SK-N-SH (cell line): ENCODE measurements at regions not wholly inside any gene's neighbourhood (a gene's known extent, or its start where the extent isn't known, plus 50 kb on each side); places are given as distances from the start of the nearest gene placed in this dataset.

Source experiments
- CTCF ChIA-PET: fragments of 300-600, 350-600 bp; formaldehyde crosslinking; extraction: SDS; loops from one replicate; lab custom pipeline; 2021; lab: Yijun Ruan, JAX
- POLR2A ChIA-PET: fragments of 350-600 bp; sonication (Branson Sonifier 250); formaldehyde crosslinking; extraction: SDS; loops from one replicate; lab custom pipeline; 2020; ENCODE audit warnings: antibody characterized with exemption, inconsistent platforms; lab: Yijun Ruan, JAX
- DNase-seq: peaks from one replicate; pipeline ENCODE4 v3.0.0; 2012
- H2AFZ ChIP-seq: fragments of 200-600 bp; sonication (generic); 2 replicates; pipeline ENCODE4 v1.8.1; 2016; ENCODE audit warnings: antibody characterized with exemption, mild to moderate bottlenecking, low read depth
- H3F3A ChIP-seq: fragments of 200-600 bp; sonication (generic); replicated peaks from 2 replicates; pipeline ENCODE3; 2016; ENCODE audit warnings: antibody characterized with exemption, mild to moderate bottlenecking; ENCODE audit not compliant: insufficient read depth
- H3K27ac ChIP-seq, 2 experiments: fragments of 200-500 bp in 1 of 2; fragments of 200-600 bp in 1 of 2; sonication (Bioruptor generic) in 1 of 2; sonication (generic), shearing (Covaris generic) in 1 of 2; 2 replicates each; pipeline versions ENCODE4 v1.5.1 to v1.6.1; 2014 to 2016; ENCODE audit warnings: low read depth in 2 of 2, inconsistent platforms in 1 of 2, low read length in 1 of 2, mild to moderate bottlenecking in 1 of 2, mixed read lengths in 1 of 2
- H3K27me3 ChIP-seq: fragments of 200-600 bp; sonication (generic), shearing (Covaris generic); 2 replicates; pipeline ENCODE4 v1.6.1; 2016; ENCODE audit warnings: mixed run types; ENCODE audit not compliant: insufficient read depth
- H3K36me3 ChIP-seq, 2 experiments: fragments of 200-500 bp in 1 of 2; fragments of 200-600 bp in 1 of 2; sonication (Bioruptor generic) in 1 of 2; sonication (generic) in 1 of 2; replicated peaks in 1 of 2; 2 replicates each; pipeline versions ENCODE3 to v1.5.1; 2014 to 2016; ENCODE audit warnings: low read length in 1 of 2, mild to moderate bottlenecking in 1 of 2; ENCODE audit not compliant: insufficient read depth in 2 of 2, control insufficient read depth in 1 of 2
- H3K4me1 ChIP-seq, 2 experiments: fragments of 200-500 bp in 1 of 2; fragments of 200-600 bp in 1 of 2; sonication (Bioruptor generic) in 1 of 2; sonication (generic), shearing (Covaris generic) in 1 of 2; 2 replicates each; pipeline versions ENCODE4 v1.5.1 to v1.6.1; 2014 to 2016; ENCODE audit warnings: low read depth in 1 of 2, low read length in 1 of 2, mixed run types in 1 of 2; ENCODE audit not compliant: insufficient read depth in 2 of 2, control insufficient read depth in 1 of 2
- H3K4me2 ChIP-seq: fragments of 200-600 bp; sonication (generic), shearing (Covaris generic); 2 replicates; pipeline ENCODE4 v1.6.1; 2017; ENCODE audit warnings: mixed run types
- H3K4me3 ChIP-seq, 2 experiments: fragments of 200-500 bp in 1 of 2; fragments of 200-600 bp in 1 of 2; sonication (Bioruptor generic) in 1 of 2; sonication (generic), shearing (Covaris generic) in 1 of 2; 2 replicates each; pipeline versions ENCODE4 v1.5.1 to v1.8.1; 2014 to 2016; ENCODE audit warnings: low read depth in 2 of 2, inconsistent platforms in 1 of 2, low read length in 1 of 2, mild to moderate bottlenecking in 1 of 2, mixed read lengths in 1 of 2, moderate library complexity in 1 of 2
- H3K79me2 ChIP-seq: fragments of 200-600 bp; sonication (generic); 2 replicates; pipeline ENCODE4 v1.8.1; 2017; ENCODE audit warnings: mild to moderate bottlenecking; ENCODE audit not compliant: insufficient read depth
- H3K9ac ChIP-seq: fragments of 200-600 bp; sonication (generic); 2 replicates; pipeline ENCODE4 v1.6.1; 2017; ENCODE audit warnings: mixed run types
- H3K9me2 ChIP-seq: fragments of 200-600 bp; sonication (generic); 2 replicates; pipeline ENCODE4 v1.6.1; 2017; ENCODE audit warnings: mixed run types
- H3K9me3 ChIP-seq: fragments of 200-600 bp; sonication (generic); 2 replicates; pipeline ENCODE4 v1.6.1; 2017; ENCODE audit warnings: mixed run types, mild to moderate bottlenecking, moderate library complexity
- H4K20me1 ChIP-seq: fragments of 200-600 bp; sonication (generic); 2 replicates; pipeline ENCODE4 v1.6.1; 2017; ENCODE audit warnings: mild to moderate bottlenecking, mixed run types; ENCODE audit not compliant: insufficient read depth
- CHD2 ChIP-seq: fragments of 150-350 bp; IDR thresholded peaks from 2 replicates; pipeline ENCODE4 v1.6.1; 2018; ENCODE audit warnings: low read length; ENCODE audit not compliant: partially characterized antibody
- FOXJ3 ChIP-seq: sonication (generic); formaldehyde crosslinking; IDR thresholded peaks from 2 replicates; pipeline ENCODE4 v1.5.1; 2020; ENCODE audit warnings: mild to moderate bottlenecking, missing genetic modification reagents
- FOXM1 ChIP-seq: IDR thresholded peaks from 2 replicates; pipeline ENCODE4 v1.4.0; 2012; ENCODE audit warnings: low read depth, mild to moderate bottlenecking
- GABPA ChIP-seq: IDR thresholded peaks from 2 replicates; pipeline ENCODE4 v1.4.0; 2012; ENCODE audit warnings: low read depth, mild to moderate bottlenecking
- GATA2 ChIP-seq: sonication (generic); formaldehyde crosslinking; IDR thresholded peaks from 2 replicates; pipeline ENCODE4 v1.5.0; 2020; ENCODE audit warnings: mild to moderate bottlenecking, missing genetic modification reagents
- JUND ChIP-seq: IDR thresholded peaks from 2 replicates; pipeline ENCODE4 v1.4.0; 2012
- MEF2A ChIP-seq: IDR thresholded peaks from 2 replicates; pipeline ENCODE4 v1.4.0; 2012; ENCODE audit warnings: low read depth, borderline replicate concordance
- NFIC ChIP-seq: IDR thresholded peaks from 2 replicates; pipeline ENCODE4 v1.4.0; 2012; ENCODE audit warnings: borderline replicate concordance
- RAD21 ChIP-seq: IDR thresholded peaks from 2 replicates; pipeline ENCODE4 v1.6.1; 2012; ENCODE audit warnings: mild to moderate bottlenecking, low read length
- RCOR1 ChIP-seq: fragments of 150-350 bp; IDR thresholded peaks from 2 replicates; pipeline ENCODE4 v1.6.1; 2017; ENCODE audit warnings: antibody characterized with exemption, low read length
- RFX5 ChIP-seq: IDR thresholded peaks from 2 replicates; pipeline ENCODE4 v1.6.1; 2012; ENCODE audit warnings: mild to moderate bottlenecking, improper control_type of control experiment, low read length
- RXRA ChIP-seq: IDR thresholded peaks from 2 replicates; pipeline ENCODE4 v1.4.0; 2012; ENCODE audit warnings: low read depth, mild to moderate bottlenecking, borderline replicate concordance
- TAF1 ChIP-seq: IDR thresholded peaks from 2 replicates; pipeline ENCODE4 v1.6.1; 2012; ENCODE audit warnings: low read depth, mild to moderate bottlenecking, low read length, moderate library complexity, borderline replicate concordance
- USF2 ChIP-seq: fragments of 150-350 bp; IDR thresholded peaks from 2 replicates; pipeline ENCODE4 v1.6.1; 2017; ENCODE audit warnings: antibody characterized with exemption, low read length, low read depth, borderline replicate concordance
- YY1 ChIP-seq: IDR thresholded peaks from 2 replicates; pipeline ENCODE4 v1.4.0; 2012; ENCODE audit warnings: low read depth, mild to moderate bottlenecking
- ZBTB33 ChIP-seq: IDR thresholded peaks from 2 replicates; pipeline ENCODE4 v1.4.0; 2012; ENCODE audit warnings: low read depth, borderline replicate concordance
- small RNA-seq, 7 experiments: library from RNA; depleted of rRNA; stranded (forward); fragments of <200 nt; gene quantifications; one replicate each; pipeline ENCODE3, GENCODE V24; 2012
- TF ChIP-seq, protein P1 (sequence below): fragments of 150-350 bp; IDR thresholded peaks from 2 replicates; pipeline ENCODE4 v1.6.1; 2016; ENCODE audit warnings: mild to moderate bottlenecking, low read depth, low read length
- TF ChIP-seq, protein P2 (sequence below): IDR thresholded peaks from 2 replicates; pipeline ENCODE4; 2012

DNA sequence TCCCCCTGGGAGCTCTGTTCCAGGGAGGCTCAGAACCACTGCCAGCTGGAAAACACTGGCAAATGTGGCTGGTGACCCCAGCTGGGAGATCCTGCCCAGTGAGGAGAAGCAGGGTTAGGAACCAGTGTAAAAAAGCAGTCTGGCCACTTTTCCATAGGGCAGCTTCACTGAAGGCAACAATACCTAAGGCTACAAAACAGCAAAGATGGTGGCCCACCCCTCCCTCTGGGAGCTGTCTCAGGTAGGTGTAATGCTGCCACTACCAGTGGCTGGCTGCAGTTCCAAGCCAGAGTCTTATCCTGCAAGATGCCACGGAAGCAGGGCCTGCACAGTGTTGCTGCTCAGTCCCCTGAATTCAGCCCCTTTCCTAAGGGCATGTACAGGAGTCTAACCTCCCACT, 50.6 kb upstream of the ANO6 start (continued):
- TF ChIP-seq, protein P1, sequence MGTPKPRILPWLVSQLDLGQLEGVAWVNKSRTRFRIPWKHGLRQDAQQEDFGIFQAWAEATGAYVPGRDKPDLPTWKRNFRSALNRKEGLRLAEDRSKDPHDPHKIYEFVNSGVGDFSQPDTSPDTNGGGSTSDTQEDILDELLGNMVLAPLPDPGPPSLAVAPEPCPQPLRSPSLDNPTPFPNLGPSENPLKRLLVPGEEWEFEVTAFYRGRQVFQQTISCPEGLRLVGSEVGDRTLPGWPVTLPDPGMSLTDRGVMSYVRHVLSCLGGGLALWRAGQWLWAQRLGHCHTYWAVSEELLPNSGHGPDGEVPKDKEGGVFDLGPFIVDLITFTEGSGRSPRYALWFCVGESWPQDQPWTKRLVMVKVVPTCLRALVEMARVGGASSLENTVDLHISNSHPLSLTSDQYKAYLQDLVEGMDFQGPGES, result no peak
- TF ChIP-seq RAD21, result no peak
- TF ChIP-seq, all 33 proteins: peak for 0

- H3K4me3 ChIP-seq, result no peak overlapping the region
- no peaks in the 10 kb centered on the region for H3K36me3 ChIP-seq
- no peaks in the 10 kb centered on the region for H3K79me2 ChIP-seq
- no peaks in the 10 kb centered on the region for H3K9me2 ChIP-seq
- TF ChIP-seq MEF2A (no peak), FOXJ3 (CRISPR knock-in tag) (no peak), ZBTB33 (no peak), RCOR1 (no peak), CHD2 (no peak), FOXM1 (no peak), GATA2 (no peak), USF2 (no peak), TAF1 (no peak), RAD21 (no peak), JUND (no peak), GABPA (no peak), NFIC (no peak), RXRA (no peak), YY1 (no peak), RFX5 (no peak)
- TF ChIP-seq, protein P2, sequence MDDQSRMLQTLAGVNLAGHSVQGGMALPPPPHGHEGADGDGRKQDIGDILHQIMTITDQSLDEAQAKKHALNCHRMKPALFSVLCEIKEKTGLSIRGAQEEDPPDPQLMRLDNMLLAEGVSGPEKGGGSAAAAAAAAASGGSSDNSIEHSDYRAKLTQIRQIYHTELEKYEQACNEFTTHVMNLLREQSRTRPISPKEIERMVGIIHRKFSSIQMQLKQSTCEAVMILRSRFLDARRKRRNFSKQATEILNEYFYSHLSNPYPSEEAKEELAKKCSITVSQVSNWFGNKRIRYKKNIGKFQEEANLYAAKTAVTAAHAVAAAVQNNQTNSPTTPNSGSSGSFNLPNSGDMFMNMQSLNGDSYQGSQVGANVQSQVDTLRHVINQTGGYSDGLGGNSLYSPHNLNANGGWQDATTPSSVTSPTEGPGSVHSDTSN, result no peak
- TF ChIP-seq, protein P1, result no peak
- H3K27me3 ChIP-seq, result no peaks in the 10 kb centered on the region
- no peak overlapping the region for H3K27ac ChIP-seq
- no peaks in the 10 kb centered on the region for H3K9me3 ChIP-seq
- H3K4me2 ChIP-seq, result no peak overlapping the region
- CTCF ChIA-PET, result interaction anchor here (0.9 to 1.4 kb wide), 4 partner anchors 18 to 560 kb away, joined by 3 to 4 read pairs (median 3); no protein-coding TSS in a partner anchor
- no peaks in the 10 kb centered on the region for H3F3A ChIP-seq
- no peak overlapping the region for H2AFZ ChIP-seq
- no peak overlapping the region for H3K9ac ChIP-seq
- no peaks in the 10 kb centered on the region for H3K4me1 ChIP-seq
- no peaks in the 10 kb centered on the region for H4K20me1 ChIP-seq
- DNase-seq, result no peak
- POLR2A ChIA-PET, result no interaction called here
These were observed 49.8 kb upstream of the ANO6 start for GRCh38 chr12:45166056-45166455.

Small RNA genes lying in the stretch of these regions (small RNA-seq; reads per million reads assigned to genes)
- gene RNA5SP361, result 0 reads per million in 7 experiments
